ENCODE measurements at regions not wholly inside any gene's neighbourhood (a gene's known extent, or its start where the extent isn't known, plus 50 kb on each side); places are given as distances from the start of the nearest gene placed in this dataset.

- no peak for TF ChIP-seq REST (IDR thresholded peaks at IDR 0.05; ENCODE audit: low read depth, low read length)
- no peak for TF ChIP-seq EZH2phosphoT487 (IDR thresholded peaks at IDR 0.05; ENCODE audit: borderline replicate concordance, low read depth)
- TF ChIP-seq CTCF (IDR thresholded peaks at IDR 0.05) = no peak
- TF ChIP-seq POLR2AphosphoS5 (IDR thresholded peaks at IDR 0.05; ENCODE audit: low read depth, low read length) = no peak
- no peak for TF ChIP-seq SIN3A (IDR thresholded peaks at IDR 0.05; ENCODE audit: borderline replicate concordance, low read depth, low read length)
- no peak for TF ChIP-seq JUND (IDR thresholded peaks at IDR 0.05)
- no peak for TF ChIP-seq USF2 (IDR thresholded peaks at IDR 0.05; ENCODE audit: borderline replicate concordance, low read depth, low read length)
- TF ChIP-seq MXI1 (IDR thresholded peaks at IDR 0.05; ENCODE audit: low read depth, low read length) = no peak
- no peak for TF ChIP-seq RAD21 (IDR thresholded peaks at IDR 0.05; ENCODE audit: low read length)
- TF ChIP-seq ZBTB33 (IDR thresholded peaks at IDR 0.05; ENCODE audit: borderline replicate concordance, low read depth) = no peak
- no peak for TF ChIP-seq MAX (IDR thresholded peaks at IDR 0.05; ENCODE audit: low read depth)
- no peak for TF ChIP-seq EP300 (IDR thresholded peaks at IDR 0.05; ENCODE audit: borderline replicate concordance in 1 of 2, low read depth in 1 of 2, low read length in 1 of 2)
- TF ChIP-seq TCF12 (IDR thresholded peaks at IDR 0.05) = no peak
- TF ChIP-seq MEF2A (IDR thresholded peaks at IDR 0.05; ENCODE audit: borderline replicate concordance, low read depth) = no peak
Observed at GRCh38 chr3:76178412-76178811, 393.1 kb upstream of the ZNF717 start.
